HCT116 (cell line): ENCODE measurements at regions not wholly inside any gene's neighbourhood (a gene's known extent, or its start where the extent isn't known, plus 50 kb on each side); places are given as distances from the start of the nearest gene placed in this dataset.

Experiments
- ATAC-seq: fragments of 200-7000 bp; cut with Tn5 transposase; 2 replicates; pipeline ENCODE4 v1.9.1; 2020; ENCODE audit warnings: mild to moderate bottlenecking, moderate library complexity
- BruUV-seq: library from RNA; stranded (reverse); fragments of 400-500 nt; replicated peaks from 2 replicates; lab custom pipeline; 2021; lab: Mats Ljungman, UMichigan
- CTCF ChIA-PET: fragments of 300-600 bp; sonication (Branson Sonifier 250); formaldehyde crosslinking; loops from one replicate; lab custom pipeline; 2021; ENCODE audit warnings: antibody characterized with exemption; lab: Charles Lee
- POLR2A ChIA-PET: fragments of 300-600, 350-600 bp; sonication (Branson Sonifier 250); formaldehyde crosslinking; loops from one replicate; lab custom pipeline; 2021; ENCODE audit warnings: antibody characterized with exemption; lab: Charles Lee
- RAD21 ChIA-PET, 2 experiments: fragments of 300-600 bp; sonication (Branson Sonifier 250); formaldehyde crosslinking; loops; one replicate each; lab custom pipeline; 2023; ENCODE audit warnings: low total read pairs in 2 of 2; ENCODE audit not compliant: uncharacterized antibody in 2 of 2, unreplicated experiment in 2 of 2, low non-redundant PET in 1 of 2; lab: Charles Lee
- DNase-seq: peaks from one replicate; pipeline ENCODE4 v3.0.0-alpha.2; 2010; ENCODE audit warnings: low read depth, low spot score
- H2AFZ ChIP-seq: fragments of 200-600 bp; shearing (Covaris generic), sonication (generic); 2 replicates; pipeline ENCODE4 v1.6.1; 2017; ENCODE audit warnings: low read depth, mixed run types, mixed read lengths, antibody characterized with exemption, low read length; ENCODE audit not compliant: poor library complexity, severe bottlenecking
- H3K27ac ChIP-seq: 2 replicates; pipeline ENCODE4 v1.5.1; 2012; ENCODE audit warnings: low read depth, low read length
- H3K27me3 ChIP-seq: fragments of 200-600 bp; sonication (generic); 2 replicates; pipeline ENCODE4 v1.6.1; 2016; ENCODE audit warnings: mixed run types, low read length, mixed read lengths; ENCODE audit not compliant: insufficient read depth
- H3K36me3 ChIP-seq, 2 experiments: fragments of 200-500 bp in 1 of 2; fragments of 200-600 bp in 1 of 2; sonication (Bioruptor generic) in 1 of 2; sonication (generic) in 1 of 2; 2 replicates each; pipeline versions ENCODE4 v1.5.1 to v1.6.1; 2014 to 2016; ENCODE audit warnings: low read length in 2 of 2, inconsistent platforms in 1 of 2, mixed read lengths in 1 of 2, mixed run types in 1 of 2; ENCODE audit not compliant: insufficient read depth in 2 of 2, control insufficient read depth in 1 of 2
- H3K4me1 ChIP-seq, 2 experiments: fragments of 200-600 bp in 1 of 2; sonication (generic) in 1 of 2; 2 replicates each; pipeline versions ENCODE4 v1.5.1 to v1.6.1; 2012 to 2017; ENCODE audit warnings: low read length in 2 of 2, inconsistent platforms in 1 of 2, mild to moderate bottlenecking in 1 of 2, mixed read lengths in 1 of 2, mixed run types in 1 of 2, moderate library complexity in 1 of 2; ENCODE audit not compliant: insufficient read depth in 2 of 2, control insufficient read depth in 1 of 2
- H3K4me2 ChIP-seq: fragments of 200-600 bp; sonication (generic); 2 replicates; pipeline ENCODE4 v1.6.1; 2017; ENCODE audit warnings: mixed run types, low read length, mixed read lengths
- H3K4me3 ChIP-seq, 2 experiments: fragments of 200-600 bp in 1 of 2; sonication (generic) in 1 of 2; replicated peaks in 1 of 2; 2 replicates each; pipeline ENCODE4 v1.5.1; 2011 to 2016; ENCODE audit warnings: low read length in 2 of 2, control low read depth in 1 of 2, low read depth in 1 of 2, mild to moderate bottlenecking in 1 of 2, mixed read lengths in 1 of 2, mixed run types in 1 of 2
- H3K79me2 ChIP-seq: fragments of 200-600 bp; sonication (generic); 2 replicates; pipeline ENCODE4 v1.6.1; 2017; ENCODE audit warnings: mild to moderate bottlenecking, mixed run types, low read length, moderate library complexity, mixed read lengths; ENCODE audit not compliant: insufficient read depth
- H3K9ac ChIP-seq: fragments of 200-600 bp; sonication (generic); 2 replicates; pipeline ENCODE4 v1.6.1; 2016; ENCODE audit warnings: low read length, mixed read lengths
- H3K9me2 ChIP-seq: fragments of 200-600 bp; sonication (generic), shearing (Covaris generic); 2 replicates; pipeline ENCODE4 v1.6.1; 2017; ENCODE audit warnings: mixed run types, mild to moderate bottlenecking, moderate library complexity; ENCODE audit not compliant: insufficient read depth
- H3K9me3 ChIP-seq, 2 experiments: fragments of 200-500 bp in 1 of 2; fragments of 200-600 bp in 1 of 2; sonication (Bioruptor generic) in 1 of 2; sonication (generic) in 1 of 2; 2 replicates each; pipeline ENCODE4 v1.6.1; 2014 to 2017; ENCODE audit warnings: low read length in 2 of 2, mixed read lengths in 2 of 2, inconsistent platforms in 1 of 2, low read depth in 1 of 2, mild to moderate bottlenecking in 1 of 2, mixed run types in 1 of 2, moderate library complexity in 1 of 2; ENCODE audit not compliant: control insufficient read depth in 1 of 2, insufficient read depth in 1 of 2
- H4K20me1 ChIP-seq: fragments of 200-600 bp; sonication (generic), shearing (Covaris generic); 2 replicates; pipeline ENCODE4 v1.6.1; 2017; ENCODE audit warnings: mixed run types, mild to moderate bottlenecking, moderate library complexity; ENCODE audit not compliant: insufficient read depth
- EGR1 ChIP-seq: IDR thresholded peaks from 2 replicates; pipeline ENCODE4 v1.6.1; 2012; ENCODE audit warnings: low read depth
- ELF1 ChIP-seq: IDR thresholded peaks from 2 replicates; pipeline ENCODE4 v1.6.1; 2012; ENCODE audit warnings: low read depth, borderline replicate concordance
- EZH2 ChIP-seq: fragments of 200-600 bp; sonication (generic); IDR thresholded peaks from 2 replicates; pipeline ENCODE4 v1.6.1; 2017; ENCODE audit warnings: antibody characterized with exemption, mixed run types
- EZH2phosphoT487 ChIP-seq: fragments of 200-600 bp; IDR thresholded peaks from 2 replicates; pipeline ENCODE4 v1.6.1; 2018; ENCODE audit warnings: antibody characterized with exemption, borderline replicate concordance
- FOSL1 ChIP-seq: IDR thresholded peaks from 2 replicates; pipeline ENCODE4 v1.6.1; 2012; ENCODE audit warnings: low read depth
- JUND ChIP-seq: IDR thresholded peaks from 2 replicates; pipeline ENCODE4 v1.6.1; 2012
- POLR2AphosphoS5 ChIP-seq: IDR thresholded peaks from 2 replicates; pipeline ENCODE4 v1.6.1; 2011; ENCODE audit warnings: mild to moderate bottlenecking, low read depth, low read length, moderate library complexity
- SRF ChIP-seq: IDR thresholded peaks from 2 replicates; pipeline ENCODE4 v1.6.1; 2012; ENCODE audit warnings: low read depth
- YY1 ChIP-seq: IDR thresholded peaks from 2 replicates; pipeline ENCODE4 v1.6.1; 2011; ENCODE audit warnings: low read length, low read depth, moderate library complexity, mild to moderate bottlenecking; ENCODE audit not compliant: insufficient replicate concordance; ENCODE audit errors: extremely low read depth
- ZBTB33 ChIP-seq: IDR thresholded peaks from 2 replicates; pipeline ENCODE4 v1.6.1; 2011; ENCODE audit warnings: mild to moderate bottlenecking, low read length, moderate library complexity; ENCODE audit not compliant: insufficient replicate concordance; ENCODE audit errors: extremely low read depth
- intact Hi-C: fragments of 100-400 bp; cut with micrococcal nuclease; formaldehyde crosslinking; loops from 2 replicates; pipeline ENCODE4 v1.10.0; 2022
- TF ChIP-seq, protein P1 (sequence below), 3 experiments: fragments of 200-600 bp in 1 of 3; sonication (generic) in 1 of 3; IDR thresholded peaks in 2 of 3; conservative IDR thresholded peaks in 1 of 3; 2 replicates each; pipeline ENCODE4 v1.5.1; 2012 to 2017; ENCODE audit warnings: low read depth in 2 of 3, low read length in 2 of 3, antibody characterized with exemption in 1 of 3, borderline replicate concordance in 1 of 3, control low read depth in 1 of 3, mild to moderate bottlenecking in 1 of 3, mixed read lengths in 1 of 3, mixed run types in 1 of 3, moderate library complexity in 1 of 3; ENCODE audit not compliant: insufficient read depth in 1 of 3
- TF ChIP-seq, protein P2 (sequence below): IDR thresholded peaks from 2 replicates; pipeline ENCODE4 v1.6.1; 2012
- TF ChIP-seq, protein P3 (sequence below): IDR thresholded peaks from 2 replicates; pipeline ENCODE4 v1.6.1; 2012

DNA sequence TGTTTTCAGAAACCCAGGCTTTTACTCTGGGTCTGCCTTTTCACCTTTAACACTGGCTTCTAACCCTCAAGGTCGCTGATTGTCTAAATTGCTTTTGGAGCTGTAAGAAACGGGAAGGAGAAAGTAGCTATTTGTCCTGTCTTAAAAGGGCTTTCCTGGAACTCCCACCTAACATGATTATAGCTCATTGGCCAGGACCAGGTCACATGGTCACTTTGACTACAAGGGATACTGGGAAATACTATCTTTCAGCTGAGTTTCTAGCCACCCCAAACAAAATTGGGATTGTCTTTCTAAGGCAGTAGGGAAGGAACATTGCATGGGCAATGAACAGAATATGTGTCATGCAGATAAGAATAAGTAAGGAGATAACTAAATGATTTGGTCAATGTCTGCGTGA lies 106.7 kb upstream of the ARHGAP24 start:
- H3K4me1 ChIP-seq = no peaks in the 10 kb centered on the region
- TF ChIP-seq JUND = no peak
- no peak for TF ChIP-seq EGR1
- TF ChIP-seq, protein P1, sequence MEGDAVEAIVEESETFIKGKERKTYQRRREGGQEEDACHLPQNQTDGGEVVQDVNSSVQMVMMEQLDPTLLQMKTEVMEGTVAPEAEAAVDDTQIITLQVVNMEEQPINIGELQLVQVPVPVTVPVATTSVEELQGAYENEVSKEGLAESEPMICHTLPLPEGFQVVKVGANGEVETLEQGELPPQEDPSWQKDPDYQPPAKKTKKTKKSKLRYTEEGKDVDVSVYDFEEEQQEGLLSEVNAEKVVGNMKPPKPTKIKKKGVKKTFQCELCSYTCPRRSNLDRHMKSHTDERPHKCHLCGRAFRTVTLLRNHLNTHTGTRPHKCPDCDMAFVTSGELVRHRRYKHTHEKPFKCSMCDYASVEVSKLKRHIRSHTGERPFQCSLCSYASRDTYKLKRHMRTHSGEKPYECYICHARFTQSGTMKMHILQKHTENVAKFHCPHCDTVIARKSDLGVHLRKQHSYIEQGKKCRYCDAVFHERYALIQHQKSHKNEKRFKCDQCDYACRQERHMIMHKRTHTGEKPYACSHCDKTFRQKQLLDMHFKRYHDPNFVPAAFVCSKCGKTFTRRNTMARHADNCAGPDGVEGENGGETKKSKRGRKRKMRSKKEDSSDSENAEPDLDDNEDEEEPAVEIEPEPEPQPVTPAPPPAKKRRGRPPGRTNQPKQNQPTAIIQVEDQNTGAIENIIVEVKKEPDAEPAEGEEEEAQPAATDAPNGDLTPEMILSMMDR (IDR thresholded peaks at IDR 0.05 in 2 of 3, conservative IDR thresholded peaks at IDR 0.05 in 1 of 3; ENCODE audit: borderline replicate concordance in 1 of 3, insufficient read depth in 1 of 3, low read depth in 2 of 3, low read length in 2 of 3) = no peak
- TF ChIP-seq, protein P2, sequence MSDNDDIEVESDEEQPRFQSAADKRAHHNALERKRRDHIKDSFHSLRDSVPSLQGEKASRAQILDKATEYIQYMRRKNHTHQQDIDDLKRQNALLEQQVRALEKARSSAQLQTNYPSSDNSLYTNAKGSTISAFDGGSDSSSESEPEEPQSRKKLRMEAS = no peak
- TF ChIP-seq, protein P3, sequence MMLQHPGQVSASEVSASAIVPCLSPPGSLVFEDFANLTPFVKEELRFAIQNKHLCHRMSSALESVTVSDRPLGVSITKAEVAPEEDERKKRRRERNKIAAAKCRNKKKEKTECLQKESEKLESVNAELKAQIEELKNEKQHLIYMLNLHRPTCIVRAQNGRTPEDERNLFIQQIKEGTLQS = no peak
- TF ChIP-seq YY1 = no peak
- TF ChIP-seq FOSL1 = no peak
- TF ChIP-seq EZH2phosphoT487 = no peak
- no peak for TF ChIP-seq ELF1
- TF ChIP-seq EZH2 = no peak
- TF ChIP-seq SRF = no peak
- TF ChIP-seq POLR2AphosphoS5 = no peak
- no peak for TF ChIP-seq ZBTB33
- TF ChIP-seq, all 23 proteins: peak for 0
- no peak overlapping the region for H2AFZ ChIP-seq
- BruUV-seq = no TSS peak
- ChIA-PET POLR2A (no interaction called here), RAD21 (no interaction called here), CTCF (no interaction called here)
- no peak overlapping the region for H3K27ac ChIP-seq
- H3K4me3 ChIP-seq = no peak overlapping the region
- H3K36me3 ChIP-seq = no peaks in the 10 kb centered on the region
- H3K9me3 ChIP-seq = no peaks in the 10 kb centered on the region
- H3K79me2 ChIP-seq = no peaks in the 10 kb centered on the region
- no peak overlapping the region for H3K4me2 ChIP-seq
- H3K9ac ChIP-seq = no peak overlapping the region
- intact Hi-C loops = loop anchor here (5.0 kb wide), 1 partner anchor 379 kb away; no protein-coding TSS in a partner anchor
- no peaks in the 10 kb centered on the region for H4K20me1 ChIP-seq
- H3K27me3 ChIP-seq = no peaks in the 10 kb centered on the region
- DNase-seq (no peak), ATAC-seq (no peak)
- H3K9me2 ChIP-seq = no peaks in the 10 kb centered on the region
